Thymus (tissue), 11 donors: ENCODE measurements at regions not wholly inside any gene's neighbourhood (a gene's known extent, or its start where the extent isn't known, plus 50 kb on each side); places are given as distances from the start of the nearest gene placed in this dataset.
A peak's percentile ranks its signal among the peaks of the same experiment; 100 is the strongest.
"Not testable (repeated sequence)": the region's sequence is repeated elsewhere in the genome, so short reads cannot be mapped to it uniquely, and the experiment has no call there.

Experiments
- DNase-seq, 9 donors: peaks; one replicate each; pipeline ENCODE4 v3.0.0-alpha.2; 2013; ENCODE audit warnings: low spot score in 9 of 9, low read depth in 6 of 9, missing footprints in 1 of 9
- H3K27ac ChIP-seq, 2 donors: one replicate each; pipeline ENCODE4 v1.5.1; 2013; ENCODE audit warnings: control low read depth in 1 of 2, low read depth in 1 of 2, low read length in 1 of 2, mild to moderate bottlenecking in 1 of 2, moderate library complexity in 1 of 2
- H3K27me3 ChIP-seq, 2 donors: one replicate each; pipeline ENCODE4 v1.5.1; 2013; ENCODE audit warnings: low read length in 1 of 2; ENCODE audit not compliant: control insufficient read depth in 2 of 2, insufficient read depth in 1 of 2
- H3K36me3 ChIP-seq, 2 donors: one replicate each; pipeline ENCODE4 v1.5.1; 2013; ENCODE audit warnings: low read length in 1 of 2, mild to moderate bottlenecking in 1 of 2, moderate library complexity in 1 of 2; ENCODE audit not compliant: control insufficient read depth in 2 of 2, insufficient read depth in 2 of 2
- H3K4me1 ChIP-seq, 2 donors: one replicate each; pipeline ENCODE4 v1.5.1; 2013; ENCODE audit warnings: low read length in 2 of 2; ENCODE audit not compliant: control insufficient read depth in 2 of 2, insufficient read depth in 2 of 2
- H3K4me3 ChIP-seq, 2 donors: one replicate each; pipeline ENCODE4 v1.5.1; 2013; ENCODE audit warnings: low read length in 2 of 2, control low read depth in 1 of 2, mild to moderate bottlenecking in 1 of 2
- H3K9me3 ChIP-seq, 2 donors: one replicate each; pipeline ENCODE4 v1.5.1; 2013; ENCODE audit warnings: low read length in 1 of 2, mild to moderate bottlenecking in 1 of 2; ENCODE audit not compliant: control insufficient read depth in 2 of 2, insufficient read depth in 1 of 2
- WGBS: extraction: QIAGEN DNeasy Blood & Tissue Kit; methylation state at CpG from one replicate; pipeline ENCODE4 v1.1.7; 2013; 5-methylcytosine and 5-hydroxymethylcytosine counted together
- donor health status: healthy.

GRCh38 chr12:62003226-62003625 is 257.0 kb upstream of the USP15 start:
- no peak overlapping the region for H3K4me3 ChIP-seq
- no peaks in the 10 kb centered on the region for H3K27me3 ChIP-seq
- no peaks in the 10 kb centered on the region for H3K4me1 ChIP-seq
- no peak overlapping the region for H3K27ac ChIP-seq
- 98% methylated on average over 1 of the region's 1 CpG for WGBS
- H3K9me3 ChIP-seq: no peaks in the 10 kb centered on the region
- H3K36me3 ChIP-seq: no peaks in the 10 kb centered on the region
- no peak for DNase-seq

GRCh38 chr12:62003701-62004100 is 256.5 kb upstream of the USP15 start:
- H3K4me1 ChIP-seq: no peaks in the 10 kb centered on the region
- no peak for DNase-seq
- no peak overlapping the region for H3K4me3 ChIP-seq
- WGBS: 93% methylated on average over 2 of the region's 2 CpGs
- no peaks in the 10 kb centered on the region for H3K9me3 ChIP-seq
- H3K27ac ChIP-seq: no peak overlapping the region
- no peaks in the 10 kb centered on the region for H3K27me3 ChIP-seq
- no peaks in the 10 kb centered on the region for H3K36me3 ChIP-seq

- 89% methylated on average over 2 of the region's 2 CpGs for WGBS
Observed at GRCh38 chr12:62005615-62006014, 254.6 kb upstream of the USP15 start.

GRCh38 chr12:62006076-62006732 is 254.0 kb upstream of the USP15 start:
- H3K9me3 ChIP-seq: no peaks in the 10 kb centered on the region
- H3K4me3 ChIP-seq: no peak overlapping the region
- H3K36me3 ChIP-seq: no peaks in the 10 kb centered on the region
- peak in 6 of 9 donors; percentile 4 to 40 (median 8) for DNase-seq
- no peaks in the 10 kb centered on the region for H3K4me1 ChIP-seq
- H3K27me3 ChIP-seq: no peaks in the 10 kb centered on the region
- 38% methylated on average over 5 of the region's 5 CpGs for WGBS
- no peak overlapping the region for H3K27ac ChIP-seq

More at GRCh38 chr12:62005615-62006014, 254.6 kb upstream of the USP15 start:
- no peaks in the 10 kb centered on the region for H3K36me3 ChIP-seq
- no peak overlapping the region for H3K4me3 ChIP-seq
- no peaks in the 10 kb centered on the region for H3K4me1 ChIP-seq
- no peaks in the 10 kb centered on the region for H3K27me3 ChIP-seq
- DNase-seq: no peak
- no peak overlapping the region for H3K27ac ChIP-seq
- H3K9me3 ChIP-seq: no peaks in the 10 kb centered on the region

GRCh38 chr12:62008703-62009102 is 251.5 kb upstream of the USP15 start:
- H3K4me3 ChIP-seq: no peak overlapping the region
- no peak for DNase-seq
- 93% methylated on average over 2 of the region's 2 CpGs for WGBS
- H3K27me3 ChIP-seq: no peaks in the 10 kb centered on the region
- H3K36me3 ChIP-seq: no peaks in the 10 kb centered on the region
- H3K27ac ChIP-seq: no peak overlapping the region
- H3K9me3 ChIP-seq: no peaks in the 10 kb centered on the region
- no peaks in the 10 kb centered on the region for H3K4me1 ChIP-seq

- H3K36me3 ChIP-seq: no peaks in the 10 kb centered on the region
- no peaks in the 10 kb centered on the region for H3K27me3 ChIP-seq
- no peaks in the 10 kb centered on the region for H3K9me3 ChIP-seq
- no peak overlapping the region for H3K4me3 ChIP-seq
- no peak for DNase-seq
- 96% methylated on average over 5 of the region's 5 CpGs for WGBS
- no peaks in the 10 kb centered on the region for H3K4me1 ChIP-seq
- H3K27ac ChIP-seq: no peak overlapping the region
Observed at GRCh38 chr12:62009445-62009844, 250.8 kb upstream of the USP15 start.

GRCh38 chr12:62010331-62010906 is 249.8 kb upstream of the USP15 start:
- 95% methylated on average over 32 of the region's 32 CpGs for WGBS
- not testable (repeated sequence) for DNase-seq, H3K27me3 ChIP-seq

GRCh38 chr12:62010973-62011372 is 249.2 kb upstream of the USP15 start:
- DNase-seq, H3K36me3 ChIP-seq, H3K27me3 ChIP-seq, H3K9me3 ChIP-seq, H3K27ac ChIP-seq, H3K4me3 ChIP-seq, H3K4me1 ChIP-seq: not testable (repeated sequence)
- 97% methylated on average over 22 of the region's 22 CpGs for WGBS

More at GRCh38 chr12:62010331-62010906, 249.8 kb upstream of the USP15 start:
- H3K36me3 ChIP-seq, H3K27ac ChIP-seq, H3K4me1 ChIP-seq, H3K9me3 ChIP-seq, H3K4me3 ChIP-seq: not testable (repeated sequence)

- Histone ChIP-seq H3K27me3 (no peaks in the 10 kb centered on the region), H3K4me1 (no peaks in the 10 kb centered on the region), H3K27ac (no peak overlapping the region), H3K36me3 (no peaks in the 10 kb centered on the region), H3K4me3 (no peak overlapping the region), H3K9me3 (no peaks in the 10 kb centered on the region)
- 96% methylated on average over 8 of the region's 8 CpGs for WGBS
- DNase-seq: no peak
Observed at GRCh38 chr12:62014330-62014729, 245.9 kb upstream of the USP15 start.
